GM18520 (cell line): ENCODE measurements at regions not wholly inside any gene's neighbourhood (a gene's known extent, or its start where the extent isn't known, plus 50 kb on each side); places are given as distances from the start of the nearest gene placed in this dataset.

ENCODE experiments used
- ATAC-seq: cut with Tn5 transposase; IDR thresholded peaks from one replicate; pipeline ENCODE4 v1.9.1; 2021; ENCODE audit not compliant: unreplicated experiment

DNA sequence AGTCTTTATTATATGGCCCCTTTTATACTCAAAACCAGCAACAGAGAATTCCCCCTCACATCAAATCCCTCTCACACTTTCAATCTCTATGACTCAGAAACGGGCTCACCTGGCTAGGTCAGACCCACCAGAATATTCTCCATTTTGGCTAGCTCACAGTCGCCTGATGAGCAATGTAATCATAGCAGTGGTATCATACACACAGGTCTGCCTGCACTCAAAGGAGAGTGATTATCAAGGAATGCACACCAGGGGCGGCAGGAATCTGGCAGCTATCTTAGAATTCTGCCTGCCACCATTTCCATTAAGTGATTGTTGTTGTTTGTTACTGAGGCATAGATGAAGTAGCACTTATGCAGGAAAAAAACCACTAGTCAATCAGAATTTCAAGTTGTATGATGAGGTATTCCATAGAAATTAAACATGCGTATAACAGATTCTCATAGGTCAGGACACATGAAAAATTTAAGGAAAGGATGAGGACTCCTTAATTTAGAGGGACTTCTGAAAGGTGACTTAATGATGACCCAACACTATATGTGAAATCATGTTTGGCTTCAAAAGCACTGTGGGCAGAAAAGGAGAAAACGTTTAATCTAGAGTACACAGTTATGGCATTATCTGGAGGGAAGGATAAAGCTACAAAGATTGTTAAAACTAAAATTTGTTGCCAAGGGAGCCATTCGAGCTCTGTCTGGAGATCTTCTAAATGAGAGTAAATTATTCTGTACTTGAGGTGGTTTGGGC, 185.8 kb upstream of the DDI1 start:
- no peak for ATAC-seq

DNA sequence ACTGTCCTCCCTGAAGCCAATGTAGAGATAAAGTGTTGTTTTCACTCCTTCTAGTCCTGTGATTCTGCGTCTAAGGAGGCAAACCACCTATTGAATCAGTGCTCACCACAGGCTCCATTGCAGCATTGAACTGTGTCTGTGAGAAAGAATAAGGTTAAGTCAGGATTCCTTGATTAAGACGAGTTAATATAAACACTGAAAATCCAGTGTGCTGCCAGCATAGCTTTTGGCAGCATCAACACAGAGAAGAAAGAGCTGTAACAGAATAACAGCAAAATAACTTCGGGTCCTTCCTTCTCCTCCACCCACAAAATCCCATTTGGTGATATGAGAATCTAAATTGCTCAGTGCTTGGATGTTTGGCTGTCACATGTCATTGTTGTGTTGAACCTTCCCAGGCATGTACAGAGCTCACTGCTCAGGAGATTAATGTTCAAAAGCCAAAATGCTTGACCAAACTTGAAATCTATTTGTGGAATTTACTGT, 185.2 kb upstream of the DDI1 start:
- no peak for ATAC-seq
